CD4-positive, alpha-beta T cell treated with Interleukin-4 for 4 hours (primary cell): ENCODE measurements at regions not wholly inside any gene's neighbourhood (a gene's known extent, or its start where the extent isn't known, plus 50 kb on each side); places are given as distances from the start of the nearest gene placed in this dataset.

Experiments used
- DNase-seq: peaks from one replicate; pipeline ENCODE4 v3.0.0-alpha.2; 2020

GRCh38 chr2:80854831-80855230 is 550.3 kb upstream of the LRRTM1 start:
- no peak for DNase-seq

GRCh38 chr2:80852808-80853139 is 548.2 kb upstream of the LRRTM1 start:
- DNase-seq, result no peak

DNA sequence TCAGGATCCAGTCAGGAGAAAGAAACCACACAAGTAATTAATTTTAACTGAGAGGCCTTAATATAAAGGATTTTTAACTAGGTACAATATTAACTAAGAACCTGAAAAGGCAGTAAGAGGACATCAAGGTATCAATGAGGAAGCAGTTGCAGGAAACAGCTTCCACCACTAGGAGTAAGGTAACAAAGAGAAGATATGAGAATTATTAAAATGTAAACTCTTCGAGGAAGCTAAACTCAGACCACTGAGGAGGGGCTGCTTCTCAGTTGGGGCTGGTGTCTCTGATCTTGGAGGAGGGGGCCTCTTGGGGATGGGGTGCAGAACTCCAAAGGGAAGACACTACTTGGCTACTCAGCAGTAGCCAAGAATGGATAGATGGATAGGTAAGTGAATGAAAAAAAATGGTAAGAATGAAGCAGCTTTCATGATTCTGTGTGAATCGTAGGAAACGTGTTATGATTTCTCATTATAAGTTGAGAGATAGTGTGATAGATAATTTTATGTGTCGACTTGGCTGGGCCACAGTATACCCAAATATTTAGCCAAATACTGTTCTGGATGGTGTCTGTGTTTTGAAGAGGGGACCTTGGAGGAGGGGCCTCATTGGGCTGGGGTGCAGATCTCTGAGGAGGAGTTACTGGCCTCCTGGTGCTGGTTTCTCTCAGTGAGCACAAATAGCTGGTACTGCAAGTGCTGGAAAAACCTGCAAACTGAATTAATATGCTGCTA is 547.7 kb upstream of the LRRTM1 start:
- no peak for DNase-seq

DNA sequence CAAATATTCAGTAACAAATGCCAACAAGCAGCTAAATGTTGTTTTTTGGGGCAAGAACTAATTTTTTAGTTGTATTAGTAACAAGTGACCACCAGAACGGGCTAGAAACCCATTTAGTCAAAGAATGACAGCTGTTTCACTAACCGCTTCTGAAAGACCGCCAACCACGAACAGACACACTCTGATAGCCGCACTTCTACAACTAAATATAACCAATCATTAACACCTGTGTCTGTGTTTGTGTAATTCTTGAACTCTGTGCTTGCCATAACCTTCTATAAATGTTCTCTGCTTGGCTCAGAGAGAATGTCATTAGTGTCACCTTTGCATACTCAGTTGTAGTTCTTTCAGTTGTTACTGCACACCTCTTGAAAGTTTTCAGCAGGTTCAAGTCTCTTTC is 526.3 kb upstream of the LRRTM1 start:
- DNase-seq, result no peak

DNA sequence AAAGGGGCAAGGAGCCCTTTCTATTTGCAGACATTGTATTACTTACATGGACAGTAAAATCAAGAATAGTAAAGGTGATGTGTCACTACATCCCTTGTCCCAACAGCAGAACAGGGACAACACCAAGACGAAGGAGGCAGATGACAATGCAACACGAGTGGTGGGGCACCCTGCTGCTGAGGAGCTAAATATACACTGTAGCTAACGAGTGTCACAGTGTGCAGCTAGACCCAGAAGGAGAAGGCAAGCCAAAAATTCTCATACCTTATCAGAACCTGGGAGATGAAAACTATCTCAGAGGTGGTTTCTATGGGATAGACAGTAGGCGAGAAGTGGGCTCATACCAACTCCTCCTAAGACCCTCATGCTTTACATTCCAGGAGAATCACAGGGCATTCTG is 518.4 kb upstream of the LRRTM1 start:
- no peak for DNase-seq

- no peak for DNase-seq
These were observed 510.7 kb upstream of the LRRTM1 start for GRCh38 chr2:80815259-80815658.

- DNase-seq, result no peak
These were observed 482.0 kb upstream of the LRRTM1 start for GRCh38 chr2:80786584-80786983.

DNA sequence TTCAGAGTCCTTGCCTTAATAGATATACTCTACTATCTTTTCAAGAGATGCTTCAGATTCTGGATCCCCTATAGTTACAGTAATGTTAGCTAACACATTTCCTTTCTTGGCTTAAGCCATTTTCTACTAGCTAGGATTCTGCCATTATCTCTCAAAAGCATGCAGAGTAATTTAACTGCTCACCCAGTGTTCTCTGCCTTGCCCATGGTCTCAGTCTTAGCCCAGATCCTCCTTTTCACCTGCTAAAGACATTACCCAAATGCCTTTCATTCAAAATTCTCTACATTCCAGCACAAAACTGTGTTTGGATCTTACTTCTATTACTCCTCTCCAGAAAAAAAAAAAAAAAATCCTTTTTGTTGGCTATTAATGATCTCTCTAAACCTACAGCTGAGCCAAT is 474.2 kb upstream of the LRRTM1 start:
- no peak for DNase-seq

DNA sequence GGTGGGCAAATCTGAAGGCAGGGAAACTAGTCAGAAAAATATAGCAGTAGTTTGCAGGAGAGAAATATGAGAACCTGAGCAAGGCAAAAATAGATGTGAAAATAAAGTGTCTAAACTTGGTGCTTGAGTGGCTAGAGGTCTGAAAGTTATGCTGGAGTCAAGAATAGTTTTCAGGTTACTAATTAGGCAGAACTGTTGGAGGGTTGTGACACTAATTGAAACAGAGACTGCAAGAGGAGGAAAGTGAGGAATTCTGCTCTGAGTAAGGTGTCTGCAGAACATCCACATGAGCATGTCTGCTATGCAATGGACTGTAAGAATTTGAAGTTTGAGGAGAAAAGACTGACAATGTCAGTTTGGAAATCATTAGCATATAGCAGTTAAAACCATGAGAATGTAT is 444.0 kb upstream of the LRRTM1 start:
- DNase-seq, result no peak

DNA sequence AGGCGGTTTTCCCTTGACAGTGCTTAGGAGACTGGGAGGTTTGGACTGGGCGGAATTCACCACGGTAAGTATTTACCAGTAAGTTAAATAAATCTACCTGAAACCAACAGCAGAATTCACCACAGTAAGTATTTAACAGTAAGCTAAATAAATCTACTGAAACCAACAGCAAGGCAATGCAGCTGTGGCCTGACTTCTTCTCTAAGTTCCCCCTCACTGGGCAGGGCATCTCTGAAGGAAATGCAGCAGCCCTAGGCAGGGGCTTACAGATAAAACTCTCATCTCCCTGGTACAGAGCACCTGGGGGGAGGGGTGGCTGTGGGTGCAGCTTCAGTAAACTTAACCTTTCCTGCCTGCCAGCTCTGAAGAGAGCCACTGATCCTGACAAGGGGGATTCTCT is 432.5 kb upstream of the LRRTM1 start:
- no peak for DNase-seq

GRCh38 chr2:80725001-80725400 is 420.4 kb upstream of the LRRTM1 start:
- no peak for DNase-seq

GRCh38 chr2:80722803-80723202 is 418.3 kb upstream of the LRRTM1 start:
- no peak for DNase-seq

DNA sequence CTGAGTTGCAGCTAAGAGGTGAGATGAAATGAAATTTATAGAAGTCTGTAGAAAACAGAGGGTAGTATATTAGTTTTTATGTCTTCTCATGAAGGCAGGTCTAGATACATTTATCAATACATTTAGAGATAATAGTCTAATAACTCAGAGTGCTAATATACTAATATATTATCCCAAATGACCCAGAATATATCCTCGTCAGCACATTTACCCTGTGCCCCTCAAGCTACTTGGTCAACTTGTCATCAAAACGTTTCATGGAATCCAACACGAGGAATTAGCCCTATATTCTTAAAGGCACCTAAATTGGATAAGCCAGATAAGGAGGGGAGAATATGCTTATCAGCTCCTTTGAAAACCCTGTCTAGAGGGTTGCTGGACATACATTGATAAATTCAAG is 415.1 kb upstream of the LRRTM1 start:
- DNase-seq, result no peak

GRCh38 chr2:80715433-80715832 is 410.9 kb upstream of the LRRTM1 start:
- no peak for DNase-seq

DNA sequence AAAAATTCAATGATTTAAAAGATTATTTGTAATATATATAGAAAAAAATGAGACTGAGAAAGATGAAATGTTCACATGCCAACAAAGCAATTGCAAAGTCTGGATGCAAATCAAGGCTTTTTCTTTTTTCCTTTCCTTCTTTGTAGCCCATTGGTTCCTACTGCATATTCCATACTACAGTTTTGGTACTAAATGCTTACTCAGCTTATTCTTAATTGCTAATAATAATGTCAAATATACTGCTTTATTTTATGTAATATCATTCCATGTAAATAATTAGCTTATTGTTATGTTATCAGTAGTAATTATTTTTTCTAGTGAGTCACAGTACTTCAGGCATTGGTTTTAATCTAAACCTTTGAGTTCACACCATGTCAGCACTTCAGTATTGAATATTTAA is 407.4 kb upstream of the LRRTM1 start:
- DNase-seq, result no peak

GRCh38 chr2:80706951-80707350 is 402.4 kb upstream of the LRRTM1 start:
- no peak for DNase-seq

DNA sequence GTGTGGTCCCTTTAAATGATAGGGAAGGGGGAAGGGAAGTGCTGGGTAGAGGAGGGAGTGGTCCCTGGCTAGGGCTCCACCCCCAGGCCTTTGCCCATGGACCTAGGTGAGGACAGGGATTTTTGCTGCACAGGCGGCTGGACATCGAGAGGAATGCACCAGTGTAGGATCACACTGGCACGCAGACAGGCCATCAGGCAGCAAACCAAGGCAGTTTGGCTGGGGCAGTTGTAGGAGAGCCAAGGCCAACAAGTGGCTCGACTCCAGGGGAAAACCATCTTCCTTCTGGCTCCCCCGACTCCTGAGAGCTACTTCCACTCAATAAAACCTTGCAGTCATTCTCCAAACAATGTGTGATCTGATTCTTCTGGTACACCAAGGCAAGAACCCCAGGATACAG is 402.0 kb upstream of the LRRTM1 start:
- no peak for DNase-seq

DNA sequence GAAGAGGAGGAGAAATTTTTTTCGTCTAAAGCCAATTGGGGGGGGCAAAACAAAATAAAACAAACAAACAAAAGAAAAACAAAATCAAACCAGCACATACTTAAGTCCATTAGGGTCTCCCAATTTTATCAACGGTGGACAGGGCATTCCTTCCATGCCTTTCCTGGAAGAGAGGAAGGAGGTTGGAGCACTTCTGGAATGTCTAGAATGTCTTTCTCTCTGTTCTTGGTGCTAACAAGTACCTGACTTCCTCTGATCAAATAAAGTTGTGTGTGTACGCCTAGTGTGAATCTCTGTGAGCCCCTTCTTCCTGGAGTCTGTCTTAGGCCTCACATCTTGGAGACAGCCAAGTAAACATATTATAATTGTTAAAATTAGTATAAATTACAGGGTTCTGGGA is 399.0 kb upstream of the LRRTM1 start:
- DNase-seq, result no peak

DNA sequence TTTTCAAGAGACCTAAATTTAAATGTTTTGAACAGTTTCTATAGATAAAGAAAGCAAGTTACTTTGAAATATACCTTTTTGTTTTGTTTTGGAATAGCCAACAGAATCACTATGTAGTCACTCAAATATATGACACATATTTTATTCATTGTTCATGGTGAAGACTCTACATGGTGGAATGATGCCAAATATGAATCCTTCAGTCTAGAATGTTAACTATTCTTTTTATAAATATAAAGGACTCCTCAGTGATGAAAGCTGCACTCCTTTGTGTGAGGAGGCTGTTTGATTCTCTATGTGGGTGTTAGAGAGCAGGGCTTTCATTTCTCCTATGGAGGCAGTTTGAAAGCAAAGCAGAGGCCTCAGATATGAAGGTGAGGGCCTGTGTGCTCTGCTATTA is 396.4 kb upstream of the LRRTM1 start:
- DNase-seq, result no peak
